ENCODE measurements at regions not wholly inside any gene's neighbourhood (a gene's known extent, or its start where the extent isn't known, plus 50 kb on each side); places are given as distances from the start of the nearest gene placed in this dataset.

- no peak for TF ChIP-seq CTCF (conservative IDR thresholded peaks at IDR 0.05; ENCODE audit: low read depth, low read length)
- H3K4me3 ChIP-seq (ENCODE audit: low read length): no peak overlapping the region
- DNase-seq (ENCODE audit: low read depth): no peak
Measured at GRCh38 chr1:219050086-219050821, 123.4 kb upstream of the LYPLAL1 start.

GRCh38 chr1:219050822-219051125, 122.9 kb upstream of the LYPLAL1 start:
- DNase-seq (ENCODE audit: low read depth): no peak
- no peak for TF ChIP-seq CTCF (conservative IDR thresholded peaks at IDR 0.05; ENCODE audit: low read depth, low read length)
- H3K4me3 ChIP-seq (ENCODE audit: low read length): no peak overlapping the region

GRCh38 chr1:219051547-219051946, 122.1 kb upstream of the LYPLAL1 start:
- no peak for TF ChIP-seq CTCF (conservative IDR thresholded peaks at IDR 0.05; ENCODE audit: low read depth, low read length)
- H3K4me3 ChIP-seq (ENCODE audit: low read length): no peak overlapping the region
- DNase-seq (ENCODE audit: low read depth): no peak

GRCh38 chr1:219058891-219059820, 114.5 kb upstream of the LYPLAL1 start:
- H3K4me3 ChIP-seq (ENCODE audit: low read length): no peak overlapping the region
- DNase-seq (ENCODE audit: low read depth): no peak
- no peak for TF ChIP-seq CTCF (conservative IDR thresholded peaks at IDR 0.05; ENCODE audit: low read depth, low read length)

- TF ChIP-seq CTCF (conservative IDR thresholded peaks at IDR 0.05; ENCODE audit: low read depth, low read length): no peak
- no peak for DNase-seq (ENCODE audit: low read depth)
- no peak overlapping the region for H3K4me3 ChIP-seq (ENCODE audit: low read length)
Measured at GRCh38 chr1:219060798-219061197, 112.9 kb upstream of the LYPLAL1 start.

- no peak for DNase-seq (ENCODE audit: low read depth)
- H3K4me3 ChIP-seq (ENCODE audit: low read length): no peak overlapping the region
- no peak for TF ChIP-seq CTCF (conservative IDR thresholded peaks at IDR 0.05; ENCODE audit: low read depth, low read length)
Measured at GRCh38 chr1:219062161-219062560, 111.5 kb upstream of the LYPLAL1 start.
